ENCODE measurements at regions not wholly inside any gene's neighbourhood (a gene's known extent, or its start where the extent isn't known, plus 50 kb on each side); places are given as distances from the start of the nearest gene placed in this dataset.

DNA sequence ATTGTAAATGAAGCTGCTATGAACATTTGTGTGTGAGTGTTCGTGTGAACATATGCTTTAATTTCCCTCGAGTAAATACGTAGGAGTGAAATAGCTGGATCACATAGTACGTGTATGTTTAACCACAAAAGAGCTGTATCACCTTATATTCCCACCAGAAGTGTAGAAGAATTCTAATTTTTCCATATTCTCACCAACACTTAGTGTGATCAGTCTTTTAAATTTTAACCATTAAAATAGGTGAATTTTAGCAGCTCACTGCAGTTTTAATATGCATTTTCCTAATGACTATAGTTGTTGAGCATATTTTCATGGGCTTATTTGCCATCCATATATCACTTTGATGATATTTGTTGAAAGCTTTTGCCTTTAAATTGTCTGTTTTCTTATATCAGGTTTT lies 741.2 kb downstream of the PTPRU start:
- TF ChIP-seq EP300 (IDR thresholded peaks at IDR 0.05) (no peak), CBX8 (IDR thresholded peaks at IDR 0.05) (no peak), ELK1 (IDR thresholded peaks at IDR 0.05; ENCODE audit: low read depth, low read length) (no peak), HOXA7 (CRISPR knock-in tag; IDR thresholded peaks at IDR 0.05) (no peak), ATOH8 (CRISPR knock-in tag; IDR thresholded peaks at IDR 0.05; ENCODE audit: low read depth) (no peak), MAFK (IDR thresholded peaks at IDR 0.05; ENCODE audit: partially characterized antibody) (no peak), HOXB5 (CRISPR knock-in tag; IDR thresholded peaks at IDR 0.05) (no peak), GATA3 (IDR thresholded peaks at IDR 0.05; ENCODE audit: borderline replicate concordance) (no peak), ZC3H11A (IDR thresholded peaks at IDR 0.05) (no peak), E2F6 (IDR thresholded peaks at IDR 0.05; ENCODE audit: borderline replicate concordance, low read depth) (no peak), BCL3 (IDR thresholded peaks at IDR 0.05) (no peak), KDM5A (IDR thresholded peaks at IDR 0.05) (no peak), NR3C1 (IDR thresholded peaks at IDR 0.05) (no peak), RAD21 (conservative IDR thresholded peaks at IDR 0.05 in 1 of 2, IDR thresholded peaks at IDR 0.05 in 1 of 2) (no peak), HDAC2 (IDR thresholded peaks at IDR 0.05) (no peak)
- TF ChIP-seq, protein P1, sequence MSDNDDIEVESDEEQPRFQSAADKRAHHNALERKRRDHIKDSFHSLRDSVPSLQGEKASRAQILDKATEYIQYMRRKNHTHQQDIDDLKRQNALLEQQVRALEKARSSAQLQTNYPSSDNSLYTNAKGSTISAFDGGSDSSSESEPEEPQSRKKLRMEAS (IDR thresholded peaks at IDR 0.05): no peak
- peaks cover 24% of the 10 kb centered on the region for H3K4me1 ChIP-seq
- H3K27ac ChIP-seq: no peak overlapping the region
- DNase-seq (ENCODE audit: low read depth in 1 of 2, low spot score in 1 of 2) (no peak), ATAC-seq (no peak), FAIRE-seq (no peak)
- ChIA-PET POLR2A (no interaction called here), CTCF (interaction anchor here (1.8 kb wide), 1 partner anchor 60 kb away, joined by 3 read pairs; no protein-coding TSS in a partner anchor)
- no peak overlapping the region for H3K4me2 ChIP-seq
- no peak overlapping the region for H3K4me3 ChIP-seq
- H3K9me3 ChIP-seq: no peaks in the 10 kb centered on the region
- 21% methylated on average over 4 of the region's 4 CpGs for WGBS (ENCODE audit: missing lambda C conversion rate)

- Histone ChIP-seq H3K4me3 (no peak overlapping the region), H3K4me1 (peaks cover 29% of the 10 kb centered on the region), H3K9me3 (no peaks in the 10 kb centered on the region), H3K27ac (peak overlapping the region; percentile 35 to 62; a peak in 4 of 6 replicates), H3K4me2 (peak overlapping the region; percentile 48; the same call in 2 of the 3 replicates)
- CTCF ChIA-PET: no interaction called here
- no peak; a peak in 1 of 6 replicates for ATAC-seq
- POLR2A ChIA-PET: no interaction called here
- TF ChIP-seq RARB (CRISPR knock-in tag; IDR thresholded peaks at IDR 0.05): no peak
- TF ChIP-seq REST (IDR thresholded peaks at IDR 0.05): peak; percentile 95
- TF ChIP-seq EP300 (IDR thresholded peaks at IDR 0.05): no peak
- peak; percentile 88 for TF ChIP-seq EHMT2 (IDR thresholded peaks at IDR 0.05; ENCODE audit: low read depth)
- TF ChIP-seq ZC3H11A (IDR thresholded peaks at IDR 0.05): no peak
- 35% methylated on average over 7 of the region's 7 CpGs for WGBS (ENCODE audit: missing lambda C conversion rate)
- no peak for FAIRE-seq
- DNase-seq (ENCODE audit: low read depth in 1 of 2, low spot score in 1 of 2): peak; percentile 12 to 24
Observed at GRCh38 chr1:29975036-29975694, 738.8 kb downstream of the PTPRU start.
